Spleen (tissue), 11 donors: ENCODE measurements at regions not wholly inside any gene's neighbourhood (a gene's known extent, or its start where the extent isn't known, plus 50 kb on each side); places are given as distances from the start of the nearest gene placed in this dataset.

Experiments used
- DNase-seq: peaks from one replicate; pipeline ENCODE4 v3.0.0-alpha.2; 2020
- H3K27ac ChIP-seq, 8 donors: fragments of 200-600 bp; sonication (generic) in 7 of 8; 1 replicate in 4 of 8; 2 replicates in 4 of 8; pipeline versions ENCODE4 v1.5.0 to v1.8.0; 2016 to 2021; ENCODE audit warnings: inconsistent platforms in 4 of 8, mild to moderate bottlenecking in 4 of 8, moderate library complexity in 1 of 8
- H3K27me3 ChIP-seq, 7 donors: fragments of 200-600 bp; sonication (generic) in 6 of 7; replicated peaks in 1 of 7; 1 replicate in 4 of 7; 2 replicates in 3 of 7; pipeline versions ENCODE4 v1.5.0 to v1.8.0; 2016 to 2021; ENCODE audit warnings: inconsistent platforms in 3 of 7, mild to moderate bottlenecking in 1 of 7
- H3K36me3 ChIP-seq, 6 donors: fragments of 200-600 bp; sonication (generic) in 5 of 6; 1 replicate in 4 of 6; 2 replicates in 2 of 6; pipeline versions ENCODE4 v1.5.0 to v1.8.0; 2016 to 2021; ENCODE audit warnings: inconsistent platforms in 2 of 6
- H3K4me1 ChIP-seq, 6 donors: fragments of 200-600 bp; sonication (generic) in 5 of 6; 1 replicate in 3 of 6; 2 replicates in 3 of 6; pipeline versions ENCODE4 v1.5.0 to v1.8.0; 2016 to 2021; ENCODE audit warnings: inconsistent platforms in 3 of 6
- H3K4me3 ChIP-seq, 8 donors: fragments of 200-600 bp; sonication (generic) in 7 of 8; 1 replicate in 4 of 8; 2 replicates in 4 of 8; pipeline versions ENCODE4 v1.5.0 to v1.8.0; 2016 to 2021; ENCODE audit warnings: inconsistent platforms in 4 of 8, mild to moderate bottlenecking in 4 of 8, moderate library complexity in 2 of 8
- H3K9me3 ChIP-seq, 8 donors: fragments of 200-600 bp; sonication (generic) in 7 of 8; 1 replicate in 4 of 8; 2 replicates in 4 of 8; pipeline versions ENCODE4 v1.5.0 to v1.8.0; 2016 to 2021; ENCODE audit warnings: inconsistent platforms in 4 of 8
- POLR2A ChIP-seq, 3 donors: fragments of 450-650 bp; IDR thresholded peaks; one replicate each; pipeline ENCODE4 v1.5.1; 2017; ENCODE audit warnings: antibody characterized with exemption in 3 of 3, mild to moderate bottlenecking in 1 of 3
- POLR2AphosphoS5 ChIP-seq, 3 donors: sonication (generic); formaldehyde crosslinking; IDR thresholded peaks; one replicate each; pipeline ENCODE4 v1.5.1; 2017; ENCODE audit warnings: antibody characterized with exemption in 3 of 3
- WGBS, 5 donors: extraction: QIAGEN DNeasy Blood & Tissue Kit in 3 of 5; methylation state at CpG; one replicate each; pipeline versions ENCODE4 v1.1.5 to v1.1.7; 2013 to 2018; 5-methylcytosine and 5-hydroxymethylcytosine counted together
- intact Hi-C: fragments of 100-400 bp; cut with DNase I; formaldehyde crosslinking; loops from one replicate; pipeline ENCODE4 v1.15.0; 2023; ENCODE audit warnings: low total_unique reads
- TF ChIP-seq, protein P1 (sequence below), 11 experiments: fragments of 200-600 bp in 7 of 11; fragments of 450-650 bp in 4 of 11; sonication (generic) in 4 of 11; IDR thresholded peaks in 8 of 11; conservative IDR thresholded peaks in 3 of 11; 1 replicate in 7 of 11; 2 replicates in 4 of 11; pipeline versions ENCODE4 v1.4.0 to v1.8.0; 2016 to 2021; ENCODE audit warnings: antibody characterized with exemption in 11 of 11, inconsistent platforms in 4 of 11, mild to moderate bottlenecking in 1 of 11
- donor health status: healthy with polysubstance abuse.
- donor health status: DM: no; HTN: no; CAD: no; lungs with moderate emphysema.
- donor health status: DM: no; HTN: no; CAD: no.
- donor health status: Bipolar disorder and iron deficiency.
- donor health status: healthy.
- donor health status: DM: no; HTN: no; CAD: no.
- donor health status: DM: yes; HTN: yes; CAD: no.

DNA sequence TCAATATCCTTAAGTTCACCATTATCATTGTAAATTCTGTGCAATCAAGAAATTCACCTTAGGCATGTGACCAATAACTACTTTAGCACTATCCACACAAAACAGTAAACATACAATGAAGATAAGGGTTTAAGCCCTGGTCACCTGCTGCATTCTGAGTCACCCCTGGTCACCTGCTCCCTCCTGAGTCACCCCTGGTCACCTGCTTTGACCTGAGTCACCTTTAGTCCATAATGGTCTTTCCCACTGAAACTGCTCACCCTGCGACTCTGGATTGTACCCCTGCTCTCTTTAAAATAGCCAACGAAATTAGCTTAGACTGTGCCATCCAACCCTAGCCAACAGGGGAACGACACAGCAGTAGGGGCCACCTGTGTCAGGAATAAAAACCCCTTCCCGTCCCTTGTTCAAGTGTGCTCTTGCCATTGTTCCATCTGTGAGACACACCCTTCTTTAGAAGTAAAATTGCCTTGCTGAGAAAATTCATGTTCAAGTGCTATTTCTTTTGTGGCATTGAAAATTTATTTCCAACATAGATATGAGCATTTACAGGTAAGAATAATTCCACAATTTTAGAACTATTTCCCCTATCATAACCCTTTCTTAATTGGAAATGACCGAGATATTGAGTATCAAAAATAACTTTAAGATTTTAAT is 902.8 kb downstream of the DSC3 start:
- H3K36me3 ChIP-seq: no peaks in the 10 kb centered on the region
- peaks cover 0 to 55% (median 26%) of the 10 kb centered on the region in 8 donors for H3K9me3 ChIP-seq
- TF ChIP-seq, protein P1, sequence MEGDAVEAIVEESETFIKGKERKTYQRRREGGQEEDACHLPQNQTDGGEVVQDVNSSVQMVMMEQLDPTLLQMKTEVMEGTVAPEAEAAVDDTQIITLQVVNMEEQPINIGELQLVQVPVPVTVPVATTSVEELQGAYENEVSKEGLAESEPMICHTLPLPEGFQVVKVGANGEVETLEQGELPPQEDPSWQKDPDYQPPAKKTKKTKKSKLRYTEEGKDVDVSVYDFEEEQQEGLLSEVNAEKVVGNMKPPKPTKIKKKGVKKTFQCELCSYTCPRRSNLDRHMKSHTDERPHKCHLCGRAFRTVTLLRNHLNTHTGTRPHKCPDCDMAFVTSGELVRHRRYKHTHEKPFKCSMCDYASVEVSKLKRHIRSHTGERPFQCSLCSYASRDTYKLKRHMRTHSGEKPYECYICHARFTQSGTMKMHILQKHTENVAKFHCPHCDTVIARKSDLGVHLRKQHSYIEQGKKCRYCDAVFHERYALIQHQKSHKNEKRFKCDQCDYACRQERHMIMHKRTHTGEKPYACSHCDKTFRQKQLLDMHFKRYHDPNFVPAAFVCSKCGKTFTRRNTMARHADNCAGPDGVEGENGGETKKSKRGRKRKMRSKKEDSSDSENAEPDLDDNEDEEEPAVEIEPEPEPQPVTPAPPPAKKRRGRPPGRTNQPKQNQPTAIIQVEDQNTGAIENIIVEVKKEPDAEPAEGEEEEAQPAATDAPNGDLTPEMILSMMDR (IDR thresholded peaks at IDR 0.05 in 8 of 11, conservative IDR thresholded peaks at IDR 0.05 in 3 of 11): no peak
- TF ChIP-seq POLR2A (IDR thresholded peaks at IDR 0.05) (no peak), POLR2AphosphoS5 (IDR thresholded peaks at IDR 0.05) (no peak)
- no peak for DNase-seq
- intact Hi-C loops: no loop called here
- no peaks in the 10 kb centered on the region for H3K27me3 ChIP-seq
- WGBS, 5 donors: 57 to 73% (median 70%) methylated on average over 5 of the region's 5 CpGs
- H3K27ac ChIP-seq: no peak overlapping the region
- H3K4me1 ChIP-seq: no peaks in the 10 kb centered on the region
- no peak overlapping the region for H3K4me3 ChIP-seq

GRCh38 chr18:30135938-30136337 is 906.6 kb downstream of the DSC3 start:
- Histone ChIP-seq H3K4me1 (no peaks in the 10 kb centered on the region), H3K4me3 (no peak overlapping the region), H3K9me3 (peaks cover 0 to 34% (median 18%) of the 10 kb centered on the region in 8 donors), H3K27ac (no peak overlapping the region), H3K36me3 (no peaks in the 10 kb centered on the region), H3K27me3 (no peaks in the 10 kb centered on the region)
- WGBS, 5 donors: 84 to 92% (median 86%) methylated on average over 4 of the region's 4 CpGs
- TF ChIP-seq POLR2AphosphoS5 (IDR thresholded peaks at IDR 0.05): no peak
- TF ChIP-seq, protein P1 (IDR thresholded peaks at IDR 0.05 in 8 of 11, conservative IDR thresholded peaks at IDR 0.05 in 3 of 11): no peak
- no peak for TF ChIP-seq POLR2A (IDR thresholded peaks at IDR 0.05)
- intact Hi-C loops: no loop called here
- no peak for DNase-seq

DNA sequence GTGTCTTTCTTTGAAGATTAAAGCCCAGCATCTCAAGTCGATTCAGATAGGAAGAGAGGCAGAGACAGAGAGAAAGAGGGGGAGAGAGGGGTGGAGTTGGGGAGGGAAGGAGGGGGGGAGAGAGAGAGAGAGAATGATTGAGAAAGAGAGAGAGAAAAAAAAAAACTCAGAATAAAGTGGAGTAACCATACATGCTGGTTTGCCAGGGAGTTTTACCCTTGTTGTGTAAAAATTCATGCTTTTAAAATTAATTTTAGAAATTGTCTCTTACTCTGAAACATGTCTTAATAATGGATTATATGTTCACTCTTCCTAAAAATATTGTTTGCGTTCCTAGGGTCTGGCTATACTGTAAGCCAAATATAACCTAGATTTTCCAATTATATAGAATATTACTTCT is 908.5 kb downstream of the DSC3 start:
- intact Hi-C loops: no loop called here

GRCh38 chr18:30132959-30133358 is 909.6 kb downstream of the DSC3 start:
- Histone ChIP-seq H3K27ac (no peak overlapping the region), H3K36me3 (no peaks in the 10 kb centered on the region), H3K9me3 (peaks cover 0 to 22% (median 11%) of the 10 kb centered on the region in 8 donors), H3K4me1 (no peaks in the 10 kb centered on the region), H3K27me3 (no peaks in the 10 kb centered on the region), H3K4me3 (no peak overlapping the region)
- TF ChIP-seq POLR2A (IDR thresholded peaks at IDR 0.05) (no peak), POLR2AphosphoS5 (IDR thresholded peaks at IDR 0.05) (no peak)
- TF ChIP-seq, protein P1 (IDR thresholded peaks at IDR 0.05 in 8 of 11, conservative IDR thresholded peaks at IDR 0.05 in 3 of 11): no peak
- WGBS, 5 donors: 88 to 98% (median 91%) methylated on average over 1 of the region's 1 CpG
- DNase-seq: no peak
- intact Hi-C loops: no loop called here

More for the DNA sequence above, 908.5 kb downstream of the DSC3 start:
- Histone ChIP-seq H3K4me1 (no peaks in the 10 kb centered on the region), H3K27ac (no peak overlapping the region), H3K36me3 (no peaks in the 10 kb centered on the region), H3K27me3 (no peaks in the 10 kb centered on the region), H3K9me3 (peaks cover 0 to 25% (median 11%) of the 10 kb centered on the region in 8 donors), H3K4me3 (no peak overlapping the region)
- TF ChIP-seq POLR2A (IDR thresholded peaks at IDR 0.05) (no peak), POLR2AphosphoS5 (IDR thresholded peaks at IDR 0.05) (no peak)
- TF ChIP-seq, protein P1 (IDR thresholded peaks at IDR 0.05 in 8 of 11, conservative IDR thresholded peaks at IDR 0.05 in 3 of 11): no peak
- DNase-seq: no peak
- 76 to 94% (median 82%) methylated on average over 2 of the region's 2 CpGs for WGBS, 5 donors
